ENCODE measurements at regions not wholly inside any gene's neighbourhood (a gene's known extent, or its start where the extent isn't known, plus 50 kb on each side); places are given as distances from the start of the nearest gene placed in this dataset.

DNA sequence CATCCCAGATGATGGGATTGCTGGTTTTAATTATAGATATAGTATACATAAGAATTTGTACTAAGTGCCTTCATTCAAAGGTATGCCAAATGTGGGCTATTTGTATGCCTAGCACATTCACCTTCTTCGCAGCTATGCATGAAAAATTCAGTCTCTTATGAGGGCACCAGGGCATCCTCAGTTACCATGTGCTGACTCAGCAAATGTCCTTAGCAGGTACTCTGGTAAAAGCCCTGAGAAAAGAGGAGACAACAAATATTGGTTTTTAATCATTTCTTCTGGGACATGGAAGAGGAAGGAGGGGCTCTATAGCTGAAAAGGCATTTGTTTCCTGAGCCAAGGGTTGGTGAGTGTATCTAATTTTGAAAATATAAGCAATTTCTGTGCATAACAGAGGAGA is 258.1 kb upstream of the BMP2 start:
- Histone ChIP-seq H3K27ac (ENCODE audit: low read depth in 2 of 2, low read length in 1 of 2) (no peak overlapping the region), H3K36me3 (replicated peaks in 1 of 2; ENCODE audit: control insufficient read depth in 1 of 2, insufficient read depth in 2 of 2, low read length in 1 of 2) (no peaks in the 10 kb centered on the region), H2AFZ (ENCODE audit: low read depth) (no peak overlapping the region), H3F3A (replicated peaks; ENCODE audit: insufficient read depth) (no peaks in the 10 kb centered on the region), H3K9me2 (no peaks in the 10 kb centered on the region), H3K9me3 (no peaks in the 10 kb centered on the region), H3K27me3 (ENCODE audit: insufficient read depth) (no peaks in the 10 kb centered on the region), H3K9ac (no peak overlapping the region), H4K20me1 (ENCODE audit: insufficient read depth) (no peaks in the 10 kb centered on the region), H3K4me3 (ENCODE audit: low read depth in 2 of 2, low read length in 1 of 2) (no peak overlapping the region), H3K79me2 (ENCODE audit: insufficient read depth) (no peaks in the 10 kb centered on the region), H3K4me2 (no peak overlapping the region), H3K4me1 (ENCODE audit: control insufficient read depth in 1 of 2, insufficient read depth in 2 of 2, low read depth in 1 of 2, low read length in 1 of 2) (no peaks in the 10 kb centered on the region)
- DNase-seq, result no peak
- WGBS (ENCODE audit: low lambda C conversion rate), result 10% methylated on average over 1 of the region's 1 CpG
- ChIA-PET CTCF (no interaction called here), POLR2A (no interaction called here)
- no peak for TF ChIP-seq MXI1 (IDR thresholded peaks at IDR 0.05; ENCODE audit: low read depth, low read length)
- TF ChIP-seq FOXJ3 (CRISPR knock-in tag; IDR thresholded peaks at IDR 0.05), result no peak
- no peak for TF ChIP-seq TCF12 (IDR thresholded peaks at IDR 0.05)
- TF ChIP-seq POLR2AphosphoS5 (IDR thresholded peaks at IDR 0.05; ENCODE audit: low read depth, low read length), result no peak
- no peak for TF ChIP-seq PBX3 (IDR thresholded peaks at IDR 0.05)
- no peak for TF ChIP-seq RAD21 (IDR thresholded peaks at IDR 0.05; ENCODE audit: low read length)
- TF ChIP-seq FOXM1 (IDR thresholded peaks at IDR 0.05; ENCODE audit: low read depth), result no peak
- no peak for TF ChIP-seq ZBTB33 (IDR thresholded peaks at IDR 0.05; ENCODE audit: borderline replicate concordance, low read depth)
- TF ChIP-seq GATA2 (CRISPR knock-in tag; IDR thresholded peaks at IDR 0.05), result no peak
- no peak for TF ChIP-seq FOSL2 (IDR thresholded peaks at IDR 0.05; ENCODE audit: borderline replicate concordance, low read depth)
- TF ChIP-seq EZH2phosphoT487 (IDR thresholded peaks at IDR 0.05; ENCODE audit: borderline replicate concordance, low read depth), result no peak
- TF ChIP-seq TEAD4 (IDR thresholded peaks at IDR 0.05; ENCODE audit: borderline replicate concordance, insufficient read depth), result no peak
- no peak for TF ChIP-seq RFX5 (IDR thresholded peaks at IDR 0.05; ENCODE audit: low read length)
- TF ChIP-seq, protein P1, sequence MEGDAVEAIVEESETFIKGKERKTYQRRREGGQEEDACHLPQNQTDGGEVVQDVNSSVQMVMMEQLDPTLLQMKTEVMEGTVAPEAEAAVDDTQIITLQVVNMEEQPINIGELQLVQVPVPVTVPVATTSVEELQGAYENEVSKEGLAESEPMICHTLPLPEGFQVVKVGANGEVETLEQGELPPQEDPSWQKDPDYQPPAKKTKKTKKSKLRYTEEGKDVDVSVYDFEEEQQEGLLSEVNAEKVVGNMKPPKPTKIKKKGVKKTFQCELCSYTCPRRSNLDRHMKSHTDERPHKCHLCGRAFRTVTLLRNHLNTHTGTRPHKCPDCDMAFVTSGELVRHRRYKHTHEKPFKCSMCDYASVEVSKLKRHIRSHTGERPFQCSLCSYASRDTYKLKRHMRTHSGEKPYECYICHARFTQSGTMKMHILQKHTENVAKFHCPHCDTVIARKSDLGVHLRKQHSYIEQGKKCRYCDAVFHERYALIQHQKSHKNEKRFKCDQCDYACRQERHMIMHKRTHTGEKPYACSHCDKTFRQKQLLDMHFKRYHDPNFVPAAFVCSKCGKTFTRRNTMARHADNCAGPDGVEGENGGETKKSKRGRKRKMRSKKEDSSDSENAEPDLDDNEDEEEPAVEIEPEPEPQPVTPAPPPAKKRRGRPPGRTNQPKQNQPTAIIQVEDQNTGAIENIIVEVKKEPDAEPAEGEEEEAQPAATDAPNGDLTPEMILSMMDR (IDR thresholded peaks at IDR 0.05), result no peak
- TF ChIP-seq IRF3 (IDR thresholded peaks at IDR 0.05; ENCODE audit: low read depth, low read length), result no peak
- TF ChIP-seq NRF1 (IDR thresholded peaks at IDR 0.05; ENCODE audit: low read depth, low read length), result no peak
- no peak for TF ChIP-seq JUND (IDR thresholded peaks at IDR 0.05)
- TF ChIP-seq SIN3A (IDR thresholded peaks at IDR 0.05; ENCODE audit: borderline replicate concordance, low read depth, low read length), result no peak

Measured in SK-N-SH (cell line).